Fibroblast of villous mesenchyme (primary cell): ENCODE measurements at regions not wholly inside any gene's neighbourhood (a gene's known extent, or its start where the extent isn't known, plus 50 kb on each side); places are given as distances from the start of the nearest gene placed in this dataset.

Experiments used
- DNase-seq: peaks from one replicate; pipeline ENCODE4 v3.0.0-alpha.2; 2010; ENCODE audit warnings: low read depth
- H3K4me3 ChIP-seq: 2 replicates; pipeline ENCODE4 v1.5.1; 2011; ENCODE audit warnings: low read depth, mild to moderate bottlenecking, low read length
- TF ChIP-seq, protein P1 (sequence below): IDR thresholded peaks from 2 replicates; pipeline ENCODE4 v1.5.1; 2012; ENCODE audit warnings: low read depth, mild to moderate bottlenecking, low read length; ENCODE audit not compliant: insufficient read depth

DNA sequence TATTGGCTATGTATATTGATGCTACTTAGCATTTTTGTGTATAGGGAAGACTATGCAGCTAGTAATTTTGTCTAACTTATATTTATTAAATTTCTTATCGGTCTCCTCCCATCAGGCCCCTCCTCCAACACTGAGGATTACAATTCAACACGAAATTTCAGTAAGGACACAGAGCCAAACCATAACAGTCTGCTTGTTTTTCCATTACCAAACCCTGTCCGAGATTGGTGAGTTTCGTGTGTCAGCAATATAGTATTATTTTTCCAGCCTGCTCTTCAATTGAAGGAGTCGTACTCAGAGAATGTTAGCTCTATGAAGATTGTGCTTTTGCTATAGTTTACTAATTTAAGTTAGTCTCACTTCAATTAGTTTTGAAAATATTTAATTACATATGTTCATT, 1495.3 kb downstream of the MRPL39 start:
- no peak overlapping the region for H3K4me3 ChIP-seq
- no peak for DNase-seq
- TF ChIP-seq, protein P1, sequence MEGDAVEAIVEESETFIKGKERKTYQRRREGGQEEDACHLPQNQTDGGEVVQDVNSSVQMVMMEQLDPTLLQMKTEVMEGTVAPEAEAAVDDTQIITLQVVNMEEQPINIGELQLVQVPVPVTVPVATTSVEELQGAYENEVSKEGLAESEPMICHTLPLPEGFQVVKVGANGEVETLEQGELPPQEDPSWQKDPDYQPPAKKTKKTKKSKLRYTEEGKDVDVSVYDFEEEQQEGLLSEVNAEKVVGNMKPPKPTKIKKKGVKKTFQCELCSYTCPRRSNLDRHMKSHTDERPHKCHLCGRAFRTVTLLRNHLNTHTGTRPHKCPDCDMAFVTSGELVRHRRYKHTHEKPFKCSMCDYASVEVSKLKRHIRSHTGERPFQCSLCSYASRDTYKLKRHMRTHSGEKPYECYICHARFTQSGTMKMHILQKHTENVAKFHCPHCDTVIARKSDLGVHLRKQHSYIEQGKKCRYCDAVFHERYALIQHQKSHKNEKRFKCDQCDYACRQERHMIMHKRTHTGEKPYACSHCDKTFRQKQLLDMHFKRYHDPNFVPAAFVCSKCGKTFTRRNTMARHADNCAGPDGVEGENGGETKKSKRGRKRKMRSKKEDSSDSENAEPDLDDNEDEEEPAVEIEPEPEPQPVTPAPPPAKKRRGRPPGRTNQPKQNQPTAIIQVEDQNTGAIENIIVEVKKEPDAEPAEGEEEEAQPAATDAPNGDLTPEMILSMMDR = no peak

GRCh38 chr21:24110846-24111245, 1496.4 kb downstream of the MRPL39 start:
- H3K4me3 ChIP-seq = no peak overlapping the region
- no peak for DNase-seq
- TF ChIP-seq, protein P1 = no peak

DNA sequence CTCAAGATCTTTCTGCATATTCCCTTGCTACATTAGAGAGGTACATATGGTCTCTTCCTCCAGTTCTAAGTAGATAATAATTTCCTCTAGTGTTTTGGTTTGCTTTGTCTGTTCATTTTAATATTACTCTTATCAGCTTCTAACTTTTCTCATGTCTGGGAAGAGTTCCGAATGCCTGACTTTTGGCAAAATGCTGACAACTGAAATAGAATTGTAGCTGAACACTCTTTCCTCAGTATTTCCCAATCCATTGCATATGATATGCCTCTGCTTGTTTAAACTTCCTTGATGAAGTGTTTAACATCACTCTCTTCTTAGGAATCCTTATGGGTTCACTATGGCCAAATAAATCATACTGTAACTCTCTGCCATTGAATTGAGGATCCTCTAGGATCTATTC, 1510.1 kb downstream of the MRPL39 start:
- H3K4me3 ChIP-seq = no peak overlapping the region
- no peak for DNase-seq
- TF ChIP-seq, protein P1 = no peak

- H3K4me3 ChIP-seq = no peak overlapping the region
- DNase-seq = no peak
- TF ChIP-seq, protein P1 = no peak
Observed at GRCh38 chr21:24096651-24097050, 1510.6 kb downstream of the MRPL39 start.

DNA sequence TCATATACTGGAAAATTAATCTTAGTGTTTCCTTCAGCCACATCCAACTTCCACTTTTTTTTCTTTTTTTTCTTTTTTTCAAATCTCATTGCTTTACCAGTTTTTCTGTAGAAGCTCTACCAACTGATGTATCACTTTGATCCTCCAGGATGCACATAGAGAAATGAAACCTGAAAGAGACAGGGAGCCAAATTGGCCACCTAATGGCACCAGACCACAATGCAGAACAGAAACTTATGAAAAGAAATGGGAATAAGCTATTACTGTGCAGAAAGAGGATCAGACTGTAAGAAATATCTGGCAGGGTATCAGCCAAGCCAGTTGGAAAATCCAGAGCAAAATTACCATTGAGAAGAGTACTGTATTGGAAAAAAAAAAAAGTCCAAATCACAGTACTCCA, 1514.2 kb downstream of the MRPL39 start:
- DNase-seq = no peak
- TF ChIP-seq, protein P1 = no peak
- H3K4me3 ChIP-seq = no peak overlapping the region

GRCh38 chr21:24076179-24076578, 1531.1 kb downstream of the MRPL39 start:
- DNase-seq = no peak
- H3K4me3 ChIP-seq = no peak overlapping the region
- TF ChIP-seq, protein P1 = no peak

- DNase-seq = no peak
- TF ChIP-seq, protein P1 = no peak
- no peak overlapping the region for H3K4me3 ChIP-seq
Observed at GRCh38 chr21:24055696-24056095, 1551.6 kb downstream of the MRPL39 start.
